NOMO-1 treated with dmso at 0.1 percent for 144 hours (cell line): ENCODE measurements at regions not wholly inside any gene's neighbourhood (a gene's known extent, or its start where the extent isn't known, plus 50 kb on each side); places are given as distances from the start of the nearest gene placed in this dataset.

Experiments
- DNase-seq: peaks from one replicate; lab custom pipeline; 2025; ENCODE audit not compliant: unreplicated experiment; lab: John Stamatoyannopoulos, UW

- no peak for DNase-seq
Measured at GRCh38 chr14:101379842-101380241, 181.5 kb upstream of the DIO3 start.

- DNase-seq, result no peak
Measured at GRCh38 chr14:101380512-101380911, 180.8 kb upstream of the DIO3 start.

- no peak for DNase-seq
Measured at GRCh38 chr14:101380940-101381339, 180.4 kb upstream of the DIO3 start.

GRCh38 chr14:101383737-101384338 is 177.5 kb upstream of the DIO3 start:
- no peak for DNase-seq

- DNase-seq, result no peak
Measured at GRCh38 chr14:101394374-101394773, 166.9 kb upstream of the DIO3 start.

GRCh38 chr14:101395779-101396178 is 165.5 kb upstream of the DIO3 start:
- DNase-seq, result no peak

- DNase-seq, result no peak
Measured at GRCh38 chr14:101397206-101397605, 164.1 kb upstream of the DIO3 start.

- no peak for DNase-seq
Measured at GRCh38 chr14:101398011-101398410, 163.3 kb upstream of the DIO3 start.

GRCh38 chr14:101399737-101400517 is 161.4 kb upstream of the DIO3 start:
- no peak for DNase-seq

- DNase-seq, result no peak
Measured at GRCh38 chr14:101400830-101401229, 160.5 kb upstream of the DIO3 start.

- no peak for DNase-seq
Measured at GRCh38 chr14:101402936-101403660, 158.2 kb upstream of the DIO3 start.

GRCh38 chr14:101404426-101405170 is 156.7 kb upstream of the DIO3 start:
- no peak for DNase-seq

- no peak for DNase-seq
Measured at GRCh38 chr14:101405171-101405883, 156.0 kb upstream of the DIO3 start.

- DNase-seq, result no peak
Measured at GRCh38 chr14:101406921-101407320, 154.4 kb upstream of the DIO3 start.

GRCh38 chr14:101407328-101407727 is 154.0 kb upstream of the DIO3 start:
- no peak for DNase-seq

- DNase-seq, result no peak
Measured at GRCh38 chr14:101408077-101408831, 153.0 kb upstream of the DIO3 start.

GRCh38 chr14:101409006-101409543 is 152.2 kb upstream of the DIO3 start:
- DNase-seq, result no peak

GRCh38 chr14:101410126-101410525 is 151.2 kb upstream of the DIO3 start:
- DNase-seq, result no peak

- DNase-seq, result no peak
Measured at GRCh38 chr14:101411151-101411550, 150.1 kb upstream of the DIO3 start.

- DNase-seq, result no peak
Measured at GRCh38 chr14:101411779-101412178, 149.5 kb upstream of the DIO3 start.
